ENCODE measurements at regions not wholly inside any gene's neighbourhood (a gene's known extent, or its start where the extent isn't known, plus 50 kb on each side); places are given as distances from the start of the nearest gene placed in this dataset.

DNA sequence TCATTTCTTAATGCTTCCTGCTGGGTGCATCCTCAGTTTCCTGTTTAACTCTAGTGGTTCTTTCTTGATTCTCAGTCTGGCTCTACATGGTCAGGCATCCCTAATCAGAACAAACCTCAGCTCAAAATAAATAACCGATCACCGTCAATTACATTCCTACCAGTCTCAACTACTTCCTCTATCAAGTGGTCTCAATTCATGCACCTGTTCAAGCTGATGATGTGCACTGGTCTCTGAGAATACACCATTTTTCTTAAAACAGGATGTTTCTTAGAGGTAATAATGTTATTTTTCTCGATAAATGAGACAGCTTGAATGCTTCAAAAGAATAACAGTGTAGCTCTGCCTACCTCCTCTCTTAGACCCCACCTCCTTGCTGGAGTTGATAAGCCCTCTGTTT, 420.9 kb downstream of the SOCS6 start:
- TF ChIP-seq, protein P1, sequence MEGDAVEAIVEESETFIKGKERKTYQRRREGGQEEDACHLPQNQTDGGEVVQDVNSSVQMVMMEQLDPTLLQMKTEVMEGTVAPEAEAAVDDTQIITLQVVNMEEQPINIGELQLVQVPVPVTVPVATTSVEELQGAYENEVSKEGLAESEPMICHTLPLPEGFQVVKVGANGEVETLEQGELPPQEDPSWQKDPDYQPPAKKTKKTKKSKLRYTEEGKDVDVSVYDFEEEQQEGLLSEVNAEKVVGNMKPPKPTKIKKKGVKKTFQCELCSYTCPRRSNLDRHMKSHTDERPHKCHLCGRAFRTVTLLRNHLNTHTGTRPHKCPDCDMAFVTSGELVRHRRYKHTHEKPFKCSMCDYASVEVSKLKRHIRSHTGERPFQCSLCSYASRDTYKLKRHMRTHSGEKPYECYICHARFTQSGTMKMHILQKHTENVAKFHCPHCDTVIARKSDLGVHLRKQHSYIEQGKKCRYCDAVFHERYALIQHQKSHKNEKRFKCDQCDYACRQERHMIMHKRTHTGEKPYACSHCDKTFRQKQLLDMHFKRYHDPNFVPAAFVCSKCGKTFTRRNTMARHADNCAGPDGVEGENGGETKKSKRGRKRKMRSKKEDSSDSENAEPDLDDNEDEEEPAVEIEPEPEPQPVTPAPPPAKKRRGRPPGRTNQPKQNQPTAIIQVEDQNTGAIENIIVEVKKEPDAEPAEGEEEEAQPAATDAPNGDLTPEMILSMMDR (optimal IDR thresholded peaks at IDR 0.05 in 1 of 3, IDR thresholded peaks at IDR 0.05 in 1 of 3, conservative IDR thresholded peaks at IDR 0.05 in 1 of 3; ENCODE audit: extremely low read depth in 1 of 3, insufficient read depth in 2 of 3, low read length in 3 of 3) = no peak
- no peak for TF ChIP-seq EZH2 (IDR thresholded peaks at IDR 0.05; ENCODE audit: low read length)
